HCT116 (cell line): ENCODE measurements at regions not wholly inside any gene's neighbourhood (a gene's known extent, or its start where the extent isn't known, plus 50 kb on each side); places are given as distances from the start of the nearest gene placed in this dataset.

Source experiments
- ATAC-seq: fragments of 200-7000 bp; cut with Tn5 transposase; 2 replicates; pipeline ENCODE4 v1.9.1; 2020; ENCODE audit warnings: mild to moderate bottlenecking, moderate library complexity
- BruUV-seq: library from RNA; stranded (reverse); fragments of 400-500 nt; replicated peaks from 2 replicates; lab custom pipeline; 2021; lab: Mats Ljungman, UMichigan
- CTCF ChIA-PET: fragments of 300-600 bp; sonication (Branson Sonifier 250); formaldehyde crosslinking; loops from one replicate; lab custom pipeline; 2021; ENCODE audit warnings: antibody characterized with exemption; lab: Charles Lee
- POLR2A ChIA-PET: fragments of 300-600, 350-600 bp; sonication (Branson Sonifier 250); formaldehyde crosslinking; loops from one replicate; lab custom pipeline; 2021; ENCODE audit warnings: antibody characterized with exemption; lab: Charles Lee
- RAD21 ChIA-PET, 2 experiments: fragments of 300-600 bp; sonication (Branson Sonifier 250); formaldehyde crosslinking; loops; one replicate each; lab custom pipeline; 2023; ENCODE audit warnings: low total read pairs in 2 of 2; ENCODE audit not compliant: uncharacterized antibody in 2 of 2, unreplicated experiment in 2 of 2, low non-redundant PET in 1 of 2; lab: Charles Lee
- DNase-seq: peaks from one replicate; pipeline ENCODE4 v3.0.0-alpha.2; 2010; ENCODE audit warnings: low read depth, low spot score
- H2AFZ ChIP-seq: fragments of 200-600 bp; shearing (Covaris generic), sonication (generic); 2 replicates; pipeline ENCODE4 v1.6.1; 2017; ENCODE audit warnings: low read depth, mixed run types, mixed read lengths, antibody characterized with exemption, low read length; ENCODE audit not compliant: poor library complexity, severe bottlenecking
- H3K27ac ChIP-seq: 2 replicates; pipeline ENCODE4 v1.5.1; 2012; ENCODE audit warnings: low read depth, low read length
- H3K27me3 ChIP-seq: fragments of 200-600 bp; sonication (generic); 2 replicates; pipeline ENCODE4 v1.6.1; 2016; ENCODE audit warnings: mixed run types, low read length, mixed read lengths; ENCODE audit not compliant: insufficient read depth
- H3K36me3 ChIP-seq, 2 experiments: fragments of 200-500 bp in 1 of 2; fragments of 200-600 bp in 1 of 2; sonication (Bioruptor generic) in 1 of 2; sonication (generic) in 1 of 2; 2 replicates each; pipeline versions ENCODE4 v1.5.1 to v1.6.1; 2014 to 2016; ENCODE audit warnings: low read length in 2 of 2, inconsistent platforms in 1 of 2, mixed read lengths in 1 of 2, mixed run types in 1 of 2; ENCODE audit not compliant: insufficient read depth in 2 of 2, control insufficient read depth in 1 of 2
- H3K4me1 ChIP-seq, 2 experiments: fragments of 200-600 bp in 1 of 2; sonication (generic) in 1 of 2; 2 replicates each; pipeline versions ENCODE4 v1.5.1 to v1.6.1; 2012 to 2017; ENCODE audit warnings: low read length in 2 of 2, inconsistent platforms in 1 of 2, mild to moderate bottlenecking in 1 of 2, mixed read lengths in 1 of 2, mixed run types in 1 of 2, moderate library complexity in 1 of 2; ENCODE audit not compliant: insufficient read depth in 2 of 2, control insufficient read depth in 1 of 2
- H3K4me2 ChIP-seq: fragments of 200-600 bp; sonication (generic); 2 replicates; pipeline ENCODE4 v1.6.1; 2017; ENCODE audit warnings: mixed run types, low read length, mixed read lengths
- H3K4me3 ChIP-seq, 2 experiments: fragments of 200-600 bp in 1 of 2; sonication (generic) in 1 of 2; replicated peaks in 1 of 2; 2 replicates each; pipeline ENCODE4 v1.5.1; 2011 to 2016; ENCODE audit warnings: low read length in 2 of 2, control low read depth in 1 of 2, low read depth in 1 of 2, mild to moderate bottlenecking in 1 of 2, mixed read lengths in 1 of 2, mixed run types in 1 of 2
- H3K79me2 ChIP-seq: fragments of 200-600 bp; sonication (generic); 2 replicates; pipeline ENCODE4 v1.6.1; 2017; ENCODE audit warnings: mild to moderate bottlenecking, mixed run types, low read length, moderate library complexity, mixed read lengths; ENCODE audit not compliant: insufficient read depth
- H3K9ac ChIP-seq: fragments of 200-600 bp; sonication (generic); 2 replicates; pipeline ENCODE4 v1.6.1; 2016; ENCODE audit warnings: low read length, mixed read lengths
- H3K9me2 ChIP-seq: fragments of 200-600 bp; sonication (generic), shearing (Covaris generic); 2 replicates; pipeline ENCODE4 v1.6.1; 2017; ENCODE audit warnings: mixed run types, mild to moderate bottlenecking, moderate library complexity; ENCODE audit not compliant: insufficient read depth
- H3K9me3 ChIP-seq, 2 experiments: fragments of 200-500 bp in 1 of 2; fragments of 200-600 bp in 1 of 2; sonication (Bioruptor generic) in 1 of 2; sonication (generic) in 1 of 2; 2 replicates each; pipeline ENCODE4 v1.6.1; 2014 to 2017; ENCODE audit warnings: low read length in 2 of 2, mixed read lengths in 2 of 2, inconsistent platforms in 1 of 2, low read depth in 1 of 2, mild to moderate bottlenecking in 1 of 2, mixed run types in 1 of 2, moderate library complexity in 1 of 2; ENCODE audit not compliant: control insufficient read depth in 1 of 2, insufficient read depth in 1 of 2
- H4K20me1 ChIP-seq: fragments of 200-600 bp; sonication (generic), shearing (Covaris generic); 2 replicates; pipeline ENCODE4 v1.6.1; 2017; ENCODE audit warnings: mixed run types, mild to moderate bottlenecking, moderate library complexity; ENCODE audit not compliant: insufficient read depth
- CBX3 ChIP-seq: IDR thresholded peaks from 2 replicates; pipeline ENCODE4 v1.6.1; 2012; ENCODE audit warnings: low read depth
- CEBPB ChIP-seq: IDR thresholded peaks from 2 replicates; pipeline ENCODE4 v1.6.1; 2012; ENCODE audit warnings: low read depth
- EZH2 ChIP-seq: fragments of 200-600 bp; sonication (generic); IDR thresholded peaks from 2 replicates; pipeline ENCODE4 v1.6.1; 2017; ENCODE audit warnings: antibody characterized with exemption, mixed run types
- EZH2phosphoT487 ChIP-seq: fragments of 200-600 bp; IDR thresholded peaks from 2 replicates; pipeline ENCODE4 v1.6.1; 2018; ENCODE audit warnings: antibody characterized with exemption, borderline replicate concordance
- JUND ChIP-seq: IDR thresholded peaks from 2 replicates; pipeline ENCODE4 v1.6.1; 2012
- POLR2AphosphoS5 ChIP-seq: IDR thresholded peaks from 2 replicates; pipeline ENCODE4 v1.6.1; 2011; ENCODE audit warnings: mild to moderate bottlenecking, low read depth, low read length, moderate library complexity
- RAD21 ChIP-seq: IDR thresholded peaks from 2 replicates; pipeline ENCODE4 v1.6.1; 2012; ENCODE audit warnings: low read depth, mild to moderate bottlenecking
- SIN3A ChIP-seq: IDR thresholded peaks from 2 replicates; pipeline ENCODE4 v1.6.1; 2012; ENCODE audit warnings: low read depth
- SP1 ChIP-seq: IDR thresholded peaks from 2 replicates; pipeline ENCODE4 v1.6.1; 2012; ENCODE audit warnings: low read depth
- SRF ChIP-seq: IDR thresholded peaks from 2 replicates; pipeline ENCODE4 v1.6.1; 2012; ENCODE audit warnings: low read depth
- TCF7L2 ChIP-seq: IDR thresholded peaks from 2 replicates; pipeline ENCODE4 v1.7.0; 2011; ENCODE audit warnings: borderline replicate concordance, inconsistent platforms; ENCODE audit not compliant: insufficient read depth, insufficient read length; ENCODE audit errors: extremely low read depth
- ZFX ChIP-seq: fragments of 450-650 bp; IDR thresholded peaks from 2 replicates; pipeline ENCODE4 v1.6.1; 2017
- intact Hi-C: fragments of 100-400 bp; cut with micrococcal nuclease; formaldehyde crosslinking; loops from 2 replicates; pipeline ENCODE4 v1.10.0; 2022
- TF ChIP-seq, protein P1 (sequence below), 3 experiments: fragments of 200-600 bp in 1 of 3; sonication (generic) in 1 of 3; IDR thresholded peaks in 2 of 3; conservative IDR thresholded peaks in 1 of 3; 2 replicates each; pipeline ENCODE4 v1.5.1; 2012 to 2017; ENCODE audit warnings: low read depth in 2 of 3, low read length in 2 of 3, antibody characterized with exemption in 1 of 3, borderline replicate concordance in 1 of 3, control low read depth in 1 of 3, mild to moderate bottlenecking in 1 of 3, mixed read lengths in 1 of 3, mixed run types in 1 of 3, moderate library complexity in 1 of 3; ENCODE audit not compliant: insufficient read depth in 1 of 3
- TF ChIP-seq, protein P2 (sequence below): IDR thresholded peaks from 2 replicates; pipeline ENCODE4 v1.6.1; 2011; ENCODE audit warnings: mild to moderate bottlenecking, low read length, moderate library complexity; ENCODE audit not compliant: insufficient replicate concordance; ENCODE audit errors: extremely low read depth
- TF ChIP-seq, protein P3 (sequence below): IDR thresholded peaks from 2 replicates; pipeline ENCODE4 v1.6.1; 2012; ENCODE audit warnings: low read depth
- TF ChIP-seq, protein P4 (sequence below): IDR thresholded peaks from 2 replicates; pipeline ENCODE4 v1.6.1; 2012

DNA sequence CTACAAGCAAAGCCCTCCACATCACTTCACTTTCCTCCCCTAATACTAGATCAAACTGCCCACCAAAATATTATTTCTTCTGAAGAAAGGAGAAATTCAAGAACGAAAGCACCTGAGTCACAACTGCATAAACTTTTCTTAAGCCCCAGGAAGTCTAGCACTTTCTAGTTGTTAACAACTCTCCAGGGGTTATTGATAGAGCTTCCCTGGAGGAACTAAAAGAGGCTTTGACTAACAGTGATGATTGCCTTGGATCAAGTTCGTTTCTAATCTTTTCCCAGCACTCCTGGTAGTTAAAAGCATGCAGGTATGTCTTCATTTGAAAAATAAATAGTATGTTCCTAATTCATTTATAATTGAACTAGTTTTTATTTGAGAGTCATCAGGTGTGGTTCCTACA is 917.0 kb downstream of the TUSC7 start:
- no peaks in the 10 kb centered on the region for H3K9me3 ChIP-seq
- no peaks in the 10 kb centered on the region for H3K9me2 ChIP-seq
- intact Hi-C loops = no loop called here
- H3K4me1 ChIP-seq = no peaks in the 10 kb centered on the region; a peak in 1 of 4 replicates
- H4K20me1 ChIP-seq = no peaks in the 10 kb centered on the region
- no TSS peak for BruUV-seq
- H3K79me2 ChIP-seq = no peaks in the 10 kb centered on the region
- ATAC-seq (no peak), DNase-seq (no peak)
- ChIA-PET RAD21 (no interaction called here), POLR2A (no interaction called here), CTCF (no interaction called here)
- TF ChIP-seq CBX3 = no peak
- TF ChIP-seq CEBPB = no peak
- no peak for TF ChIP-seq RAD21
- TF ChIP-seq ZFX = no peak
- no peak for TF ChIP-seq EZH2phosphoT487
- TF ChIP-seq, protein P1, sequence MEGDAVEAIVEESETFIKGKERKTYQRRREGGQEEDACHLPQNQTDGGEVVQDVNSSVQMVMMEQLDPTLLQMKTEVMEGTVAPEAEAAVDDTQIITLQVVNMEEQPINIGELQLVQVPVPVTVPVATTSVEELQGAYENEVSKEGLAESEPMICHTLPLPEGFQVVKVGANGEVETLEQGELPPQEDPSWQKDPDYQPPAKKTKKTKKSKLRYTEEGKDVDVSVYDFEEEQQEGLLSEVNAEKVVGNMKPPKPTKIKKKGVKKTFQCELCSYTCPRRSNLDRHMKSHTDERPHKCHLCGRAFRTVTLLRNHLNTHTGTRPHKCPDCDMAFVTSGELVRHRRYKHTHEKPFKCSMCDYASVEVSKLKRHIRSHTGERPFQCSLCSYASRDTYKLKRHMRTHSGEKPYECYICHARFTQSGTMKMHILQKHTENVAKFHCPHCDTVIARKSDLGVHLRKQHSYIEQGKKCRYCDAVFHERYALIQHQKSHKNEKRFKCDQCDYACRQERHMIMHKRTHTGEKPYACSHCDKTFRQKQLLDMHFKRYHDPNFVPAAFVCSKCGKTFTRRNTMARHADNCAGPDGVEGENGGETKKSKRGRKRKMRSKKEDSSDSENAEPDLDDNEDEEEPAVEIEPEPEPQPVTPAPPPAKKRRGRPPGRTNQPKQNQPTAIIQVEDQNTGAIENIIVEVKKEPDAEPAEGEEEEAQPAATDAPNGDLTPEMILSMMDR (IDR thresholded peaks at IDR 0.05 in 2 of 3, conservative IDR thresholded peaks at IDR 0.05 in 1 of 3; ENCODE audit: borderline replicate concordance in 1 of 3, insufficient read depth in 1 of 3, low read depth in 2 of 3, low read length in 2 of 3) = no peak
- TF ChIP-seq, protein P2, sequence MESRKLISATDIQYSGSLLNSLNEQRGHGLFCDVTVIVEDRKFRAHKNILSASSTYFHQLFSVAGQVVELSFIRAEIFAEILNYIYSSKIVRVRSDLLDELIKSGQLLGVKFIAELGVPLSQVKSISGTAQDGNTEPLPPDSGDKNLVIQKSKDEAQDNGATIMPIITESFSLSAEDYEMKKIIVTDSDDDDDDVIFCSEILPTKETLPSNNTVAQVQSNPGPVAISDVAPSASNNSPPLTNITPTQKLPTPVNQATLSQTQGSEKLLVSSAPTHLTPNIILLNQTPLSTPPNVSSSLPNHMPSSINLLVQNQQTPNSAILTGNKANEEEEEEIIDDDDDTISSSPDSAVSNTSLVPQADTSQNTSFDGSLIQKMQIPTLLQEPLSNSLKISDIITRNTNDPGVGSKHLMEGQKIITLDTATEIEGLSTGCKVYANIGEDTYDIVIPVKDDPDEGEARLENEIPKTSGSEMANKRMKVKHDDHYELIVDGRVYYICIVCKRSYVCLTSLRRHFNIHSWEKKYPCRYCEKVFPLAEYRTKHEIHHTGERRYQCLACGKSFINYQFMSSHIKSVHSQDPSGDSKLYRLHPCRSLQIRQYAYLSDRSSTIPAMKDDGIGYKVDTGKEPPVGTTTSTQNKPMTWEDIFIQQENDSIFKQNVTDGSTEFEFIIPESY = no peak
- no peak for TF ChIP-seq POLR2AphosphoS5
- TF ChIP-seq JUND = no peak
- TF ChIP-seq, protein P3, sequence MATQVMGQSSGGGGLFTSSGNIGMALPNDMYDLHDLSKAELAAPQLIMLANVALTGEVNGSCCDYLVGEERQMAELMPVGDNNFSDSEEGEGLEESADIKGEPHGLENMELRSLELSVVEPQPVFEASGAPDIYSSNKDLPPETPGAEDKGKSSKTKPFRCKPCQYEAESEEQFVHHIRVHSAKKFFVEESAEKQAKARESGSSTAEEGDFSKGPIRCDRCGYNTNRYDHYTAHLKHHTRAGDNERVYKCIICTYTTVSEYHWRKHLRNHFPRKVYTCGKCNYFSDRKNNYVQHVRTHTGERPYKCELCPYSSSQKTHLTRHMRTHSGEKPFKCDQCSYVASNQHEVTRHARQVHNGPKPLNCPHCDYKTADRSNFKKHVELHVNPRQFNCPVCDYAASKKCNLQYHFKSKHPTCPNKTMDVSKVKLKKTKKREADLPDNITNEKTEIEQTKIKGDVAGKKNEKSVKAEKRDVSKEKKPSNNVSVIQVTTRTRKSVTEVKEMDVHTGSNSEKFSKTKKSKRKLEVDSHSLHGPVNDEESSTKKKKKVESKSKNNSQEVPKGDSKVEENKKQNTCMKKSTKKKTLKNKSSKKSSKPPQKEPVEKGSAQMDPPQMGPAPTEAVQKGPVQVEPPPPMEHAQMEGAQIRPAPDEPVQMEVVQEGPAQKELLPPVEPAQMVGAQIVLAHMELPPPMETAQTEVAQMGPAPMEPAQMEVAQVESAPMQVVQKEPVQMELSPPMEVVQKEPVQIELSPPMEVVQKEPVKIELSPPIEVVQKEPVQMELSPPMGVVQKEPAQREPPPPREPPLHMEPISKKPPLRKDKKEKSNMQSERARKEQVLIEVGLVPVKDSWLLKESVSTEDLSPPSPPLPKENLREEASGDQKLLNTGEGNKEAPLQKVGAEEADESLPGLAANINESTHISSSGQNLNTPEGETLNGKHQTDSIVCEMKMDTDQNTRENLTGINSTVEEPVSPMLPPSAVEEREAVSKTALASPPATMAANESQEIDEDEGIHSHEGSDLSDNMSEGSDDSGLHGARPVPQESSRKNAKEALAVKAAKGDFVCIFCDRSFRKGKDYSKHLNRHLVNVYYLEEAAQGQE = no peak
- no peak for TF ChIP-seq TCF7L2
- no peak for TF ChIP-seq EZH2
- no peak for TF ChIP-seq SP1
- no peak for TF ChIP-seq SRF
- TF ChIP-seq, protein P4, sequence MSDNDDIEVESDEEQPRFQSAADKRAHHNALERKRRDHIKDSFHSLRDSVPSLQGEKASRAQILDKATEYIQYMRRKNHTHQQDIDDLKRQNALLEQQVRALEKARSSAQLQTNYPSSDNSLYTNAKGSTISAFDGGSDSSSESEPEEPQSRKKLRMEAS = no peak
- no peak for TF ChIP-seq SIN3A
- no peak overlapping the region for H2AFZ ChIP-seq
- no peaks in the 10 kb centered on the region for H3K36me3 ChIP-seq
- no peak overlapping the region for H3K27ac ChIP-seq
- H3K27me3 ChIP-seq = no peaks in the 10 kb centered on the region
- H3K4me3 ChIP-seq = no peak overlapping the region
- no peak overlapping the region for H3K9ac ChIP-seq
- no peak overlapping the region for H3K4me2 ChIP-seq
